Ectodermal cell (in vitro differentiated cells): ENCODE measurements at regions not wholly inside any gene's neighbourhood (a gene's known extent, or its start where the extent isn't known, plus 50 kb on each side); places are given as distances from the start of the nearest gene placed in this dataset.
"Not testable (repeated sequence)": the region's sequence is repeated elsewhere in the genome, so short reads cannot be mapped to it uniquely, and the experiment has no call there.

ENCODE experiments used
- H3K27ac ChIP-seq: 2 replicates; pipeline ENCODE4 v1.7.0; 2013; ENCODE audit warnings: mild to moderate bottlenecking, low read depth, low read length; ENCODE audit not compliant: insufficient read depth, poor library complexity, severe bottlenecking
- H3K27me3 ChIP-seq: 2 replicates; pipeline ENCODE4 v1.7.0; 2013; ENCODE audit warnings: mild to moderate bottlenecking, low read length; ENCODE audit not compliant: insufficient read depth, control insufficient read depth, poor library complexity, severe bottlenecking
- H3K36me3 ChIP-seq: one replicate; pipeline ENCODE4 v1.7.0; 2013; ENCODE audit warnings: low read length; ENCODE audit not compliant: control insufficient read depth, insufficient read depth
- H3K4me1 ChIP-seq: one replicate; pipeline ENCODE4 v1.7.0; 2013; ENCODE audit warnings: low read length; ENCODE audit not compliant: control insufficient read depth, insufficient read depth
- H3K4me3 ChIP-seq: 2 replicates; pipeline ENCODE4 v1.7.0; 2013; ENCODE audit warnings: low read depth, low read length, control low read depth; ENCODE audit not compliant: insufficient read depth
- H3K9me3 ChIP-seq: 2 replicates; pipeline ENCODE4 v1.7.0; 2013; ENCODE audit warnings: mild to moderate bottlenecking, low read length, moderate library complexity; ENCODE audit not compliant: control insufficient read depth
- WGBS, 2 experiments: methylation state at CpG; one replicate each; pipeline ENCODE4 v1.1.7; 2013; ENCODE audit warnings: missing lambda C conversion rate in 2 of 2; 5-methylcytosine and 5-hydroxymethylcytosine counted together

DNA sequence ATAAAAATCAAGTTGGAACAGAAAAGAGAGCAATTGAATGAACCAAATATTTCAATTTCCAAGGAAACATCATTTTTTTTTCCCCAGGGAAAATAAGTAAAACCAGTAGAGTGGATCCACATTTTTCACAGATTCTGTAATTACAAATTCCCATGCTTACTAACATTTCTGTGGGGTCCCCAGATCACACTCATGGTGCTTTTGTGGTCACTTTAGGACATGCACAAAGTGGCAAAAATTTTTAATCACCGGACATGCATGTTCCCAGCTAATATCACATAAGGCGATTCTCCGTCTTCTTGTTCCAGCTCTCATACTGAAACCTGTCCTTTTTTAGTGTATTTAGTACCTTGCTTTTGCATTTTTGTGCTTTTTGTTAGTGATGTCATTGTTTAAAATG lies 748.2 kb upstream of the SLITRK1 start:
- Histone ChIP-seq H3K36me3 (no peaks in the 10 kb centered on the region), H3K4me1 (no peaks in the 10 kb centered on the region), H3K27me3 (no peaks in the 10 kb centered on the region), H3K27ac (no peak overlapping the region), H3K4me3 (no peak overlapping the region), H3K9me3 (no peaks in the 10 kb centered on the region)
- 95 to 99% methylated on average over 3 of the region's 3 CpGs for WGBS, 2 experiments

DNA sequence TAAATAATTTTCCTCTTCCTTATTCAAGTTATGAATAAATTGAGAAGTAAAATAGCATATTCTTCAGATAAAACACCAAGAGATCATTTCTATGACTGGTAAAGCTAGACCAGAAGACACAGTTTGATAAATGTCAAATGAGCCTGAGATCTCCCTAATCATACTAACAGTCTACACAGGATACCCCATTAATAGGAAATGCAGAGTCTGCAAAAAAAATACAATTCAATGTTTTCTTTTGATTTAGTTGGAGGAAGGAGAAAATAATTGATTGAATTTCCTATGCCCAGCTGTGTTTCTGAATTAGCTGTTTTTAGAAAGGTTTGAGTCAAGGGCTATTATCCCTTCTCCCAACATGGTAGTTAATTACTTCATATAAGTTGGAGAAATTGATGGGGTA lies 734.6 kb upstream of the SLITRK1 start:
- Histone ChIP-seq H3K36me3 (no peaks in the 10 kb centered on the region), H3K9me3 (no peaks in the 10 kb centered on the region), H3K4me3 (no peak overlapping the region), H3K4me1 (no peaks in the 10 kb centered on the region), H3K27me3 (no peaks in the 10 kb centered on the region), H3K27ac (no peak overlapping the region)

DNA sequence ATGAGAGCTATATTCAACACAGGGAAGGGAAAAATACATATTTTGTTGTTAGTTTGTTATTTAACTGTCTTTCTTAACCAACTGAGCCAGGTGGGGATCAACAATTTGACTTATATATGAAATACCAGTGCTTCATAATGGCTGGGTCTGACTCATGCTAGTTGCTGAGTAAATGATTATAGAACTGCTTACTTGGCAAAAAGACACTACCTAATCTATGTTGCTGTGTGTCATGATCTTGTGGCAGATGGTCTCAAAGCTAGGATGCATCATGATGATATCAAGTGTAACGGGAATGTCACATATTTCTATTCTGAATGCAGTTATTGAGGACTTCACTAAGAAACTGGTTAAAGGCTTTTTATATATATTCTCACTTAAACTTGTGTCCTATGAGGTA lies 727.4 kb upstream of the SLITRK1 start:
- H3K27me3 ChIP-seq, result no peaks in the 10 kb centered on the region
- no peaks in the 10 kb centered on the region for H3K9me3 ChIP-seq
- no peak overlapping the region for H3K4me3 ChIP-seq
- H3K36me3 ChIP-seq, result no peaks in the 10 kb centered on the region
- H3K27ac ChIP-seq, result no peak overlapping the region
- H3K4me1 ChIP-seq, result no peaks in the 10 kb centered on the region
- WGBS, 2 experiments, result 88 to 100% methylated on average over 1 of the region's 1 CpG

DNA sequence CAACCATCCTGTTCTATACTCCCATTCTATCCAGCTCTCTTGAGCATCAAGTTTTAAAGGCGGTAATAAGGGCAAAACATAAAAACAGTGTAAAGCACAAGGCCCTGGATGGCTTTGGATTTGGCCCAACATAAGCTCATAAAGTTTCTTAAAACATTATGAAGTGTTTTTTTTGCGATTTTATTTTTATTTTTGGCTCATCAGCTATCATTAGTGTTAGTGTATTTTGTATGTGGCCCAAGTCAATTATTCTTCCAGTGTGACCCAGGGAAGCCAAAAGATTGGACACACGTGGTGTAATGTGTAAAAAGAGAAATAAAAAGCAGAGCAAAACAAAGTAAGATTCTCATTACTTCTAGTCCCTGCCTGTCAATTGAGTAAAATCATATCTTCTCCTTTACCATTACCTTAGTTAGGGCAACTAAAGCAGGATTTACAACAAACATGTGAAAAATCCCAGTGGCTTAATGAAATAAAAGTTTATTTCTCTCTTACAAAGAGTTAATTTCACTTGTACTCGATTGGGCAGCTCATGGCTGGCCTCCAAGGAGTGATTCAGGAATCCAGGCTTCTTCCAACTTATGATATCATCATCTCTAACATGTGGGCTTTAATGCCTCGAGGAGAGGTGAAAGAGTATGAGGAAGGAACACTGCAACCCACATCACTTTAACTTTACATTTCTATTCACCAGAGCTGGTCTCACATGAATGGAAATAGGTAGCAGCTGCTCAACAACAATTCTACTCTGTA lies 725.2 kb upstream of the SLITRK1 start:
- no peaks in the 10 kb centered on the region for H3K27me3 ChIP-seq
- WGBS, 2 experiments, result 88 to 100% methylated on average over 4 to 5 of the region's 5 CpGs
- H3K4me1 ChIP-seq, result no peaks in the 10 kb centered on the region
- no peak overlapping the region for H3K4me3 ChIP-seq
- H3K9me3 ChIP-seq, result no peaks in the 10 kb centered on the region
- no peak overlapping the region for H3K27ac ChIP-seq
- no peaks in the 10 kb centered on the region for H3K36me3 ChIP-seq

DNA sequence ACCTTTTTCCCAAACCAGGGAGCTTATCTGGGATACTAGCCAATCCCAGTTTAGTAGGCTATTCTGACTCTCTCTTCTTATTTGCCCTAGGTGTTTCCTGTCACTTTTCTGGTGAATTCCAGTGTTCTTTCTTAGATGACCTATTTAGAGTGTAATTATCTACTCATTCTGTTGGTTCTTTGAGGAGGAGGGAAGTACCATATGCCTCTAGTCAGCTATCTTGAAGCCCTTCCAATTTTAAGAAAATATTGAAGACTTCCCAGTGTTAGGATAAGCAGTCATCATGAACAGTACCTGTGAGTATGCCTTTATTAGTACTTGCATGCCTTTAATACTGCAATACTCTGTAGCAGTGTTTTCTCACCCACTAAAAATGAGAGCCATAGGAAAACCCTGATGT lies 724.3 kb upstream of the SLITRK1 start:
- Histone ChIP-seq H3K27ac (no peak overlapping the region), H3K27me3 (no peaks in the 10 kb centered on the region)

DNA sequence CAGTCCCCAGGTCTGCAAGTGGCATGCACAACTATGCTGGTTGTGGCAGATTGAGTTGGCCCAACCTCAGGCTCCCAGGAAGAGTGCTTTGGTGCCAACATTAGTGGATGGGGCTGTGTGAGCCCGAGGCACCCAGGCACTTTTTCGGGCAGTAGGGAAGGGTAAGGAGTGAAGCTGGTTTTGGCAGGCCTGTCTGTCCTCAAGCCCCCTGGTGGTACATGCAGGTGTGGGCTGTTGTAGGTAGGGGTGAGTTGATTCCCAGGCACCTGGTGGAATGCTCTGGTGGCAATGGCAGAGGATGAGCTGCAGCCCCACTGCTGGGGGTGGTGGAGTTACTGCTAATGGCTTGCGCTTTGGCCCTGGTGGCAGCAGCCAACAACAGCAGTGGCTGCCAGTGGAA lies 723.7 kb upstream of the SLITRK1 start:
- no peak overlapping the region for H3K4me3 ChIP-seq
- no peaks in the 10 kb centered on the region for H3K4me1 ChIP-seq
- 94% methylated on average over 3 of the region's 3 CpGs for WGBS, 2 experiments
- no peaks in the 10 kb centered on the region for H3K27me3 ChIP-seq
- no peak overlapping the region for H3K27ac ChIP-seq
- no peaks in the 10 kb centered on the region for H3K36me3 ChIP-seq
- no peaks in the 10 kb centered on the region for H3K9me3 ChIP-seq

More for the DNA sequence above, 724.3 kb upstream of the SLITRK1 start:
- Histone ChIP-seq H3K4me1 (no peaks in the 10 kb centered on the region), H3K9me3 (no peaks in the 10 kb centered on the region), H3K36me3 (no peaks in the 10 kb centered on the region), H3K4me3 (no peak overlapping the region)

DNA sequence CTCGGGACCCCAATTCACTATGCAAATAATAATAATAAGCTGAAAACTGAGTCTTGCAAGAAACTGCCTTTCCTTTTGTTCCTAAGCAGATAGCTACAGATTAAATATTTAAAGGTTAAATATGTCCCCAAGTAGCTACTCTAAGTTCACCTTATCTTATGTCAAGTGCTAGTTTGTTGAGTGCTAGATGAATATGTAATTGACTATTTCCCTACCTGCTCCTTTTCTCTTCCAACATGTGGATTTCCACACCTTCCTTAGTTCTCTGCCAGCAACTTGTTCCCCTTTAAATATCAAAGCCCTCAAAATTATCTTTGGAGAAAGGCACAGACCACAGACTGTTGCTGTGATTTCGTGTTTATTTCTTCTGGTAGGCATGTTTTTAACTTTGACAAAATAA lies 709.2 kb upstream of the SLITRK1 start:
- no peak overlapping the region for H3K27ac ChIP-seq
- H3K4me3 ChIP-seq, result no peak overlapping the region
- 57% methylated on average over 2 of the region's 2 CpGs; no CpG with 5 or more reads in 1 of the 2 experiments for WGBS, 2 experiments
- H3K36me3 ChIP-seq, result no peaks in the 10 kb centered on the region
- no peaks in the 10 kb centered on the region for H3K9me3 ChIP-seq
- H3K27me3 ChIP-seq, result no peaks in the 10 kb centered on the region
- no peaks in the 10 kb centered on the region for H3K4me1 ChIP-seq

DNA sequence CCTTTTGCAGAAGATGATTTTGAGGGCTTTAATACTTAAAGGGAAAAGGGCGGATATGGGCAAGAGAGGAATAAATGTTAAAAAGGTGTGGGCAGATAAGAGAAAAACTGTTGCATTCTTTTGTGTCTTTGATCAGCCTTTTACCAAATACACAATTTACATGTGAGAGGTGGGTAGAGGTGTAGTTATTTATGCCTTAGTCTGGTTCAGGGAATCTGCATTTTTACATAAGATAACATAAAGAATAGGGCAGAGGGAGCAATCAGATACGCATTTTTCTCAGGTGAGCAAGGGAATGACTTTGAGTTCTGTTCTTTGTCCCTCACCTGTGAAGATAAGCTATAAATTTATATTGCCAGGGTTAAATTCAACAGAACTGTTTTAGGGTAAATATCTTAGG lies 708.4 kb upstream of the SLITRK1 start:
- Histone ChIP-seq H3K9me3 (no peaks in the 10 kb centered on the region), H3K36me3 (no peaks in the 10 kb centered on the region), H3K4me3 (no peak overlapping the region), H3K27ac (no peak overlapping the region), H3K27me3 (no peaks in the 10 kb centered on the region), H3K4me1 (no peaks in the 10 kb centered on the region)
- 78 to 89% methylated on average over 2 of the region's 2 CpGs for WGBS, 2 experiments

DNA sequence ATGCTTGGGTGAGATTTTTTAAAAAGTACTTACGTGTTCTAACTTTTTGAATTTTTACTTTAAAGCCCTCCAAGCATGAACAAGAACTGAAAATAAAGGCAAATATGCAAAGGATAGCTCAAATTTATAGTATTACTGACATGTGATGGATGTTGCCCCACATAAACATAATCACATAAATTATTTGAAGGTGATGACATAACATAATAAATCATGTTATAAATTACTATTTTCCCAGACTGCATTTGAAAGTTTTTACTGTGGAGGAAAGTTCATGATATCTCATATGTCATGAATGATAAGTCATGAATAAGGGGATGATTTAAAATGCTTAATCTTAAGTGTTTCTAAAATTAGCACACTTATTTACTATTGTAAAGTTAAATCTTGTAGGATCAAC lies 705.7 kb upstream of the SLITRK1 start:
- H3K4me3 ChIP-seq, result no peak overlapping the region
- no peak overlapping the region for H3K27ac ChIP-seq
- H3K4me1 ChIP-seq, result peaks cover 5% of the 10 kb centered on the region
- WGBS, 2 experiments, result 73% methylated on average over 1 of the region's 1 CpG; no CpG with 5 or more reads in 1 of the 2 experiments
- no peaks in the 10 kb centered on the region for H3K9me3 ChIP-seq
- no peaks in the 10 kb centered on the region for H3K27me3 ChIP-seq
- H3K36me3 ChIP-seq, result no peaks in the 10 kb centered on the region

DNA sequence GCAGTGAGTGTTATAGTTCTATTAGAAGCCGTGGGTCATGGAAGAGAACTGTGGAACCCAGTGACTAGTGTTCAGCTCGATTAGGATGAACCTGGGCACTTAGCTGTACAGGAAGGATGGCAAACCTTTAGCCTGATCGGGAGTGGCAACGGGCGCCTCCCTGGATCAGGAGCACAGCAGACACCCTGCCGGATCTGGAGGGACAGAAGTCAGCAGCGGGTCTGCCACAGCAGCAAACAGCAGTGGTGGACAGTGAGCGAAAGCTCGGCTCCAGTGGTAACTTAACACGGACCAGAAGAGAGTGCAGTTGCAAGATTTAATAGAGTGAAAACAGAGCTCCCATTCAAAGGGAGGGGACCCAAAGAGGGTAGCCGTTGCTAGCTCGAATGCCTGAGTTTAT lies 697.6 kb upstream of the SLITRK1 start:
- not testable (repeated sequence) for H3K36me3 ChIP-seq, H3K9me3 ChIP-seq, H3K4me3 ChIP-seq, H3K27me3 ChIP-seq, H3K27ac ChIP-seq, H3K4me1 ChIP-seq
- WGBS, 2 experiments, result 94 to 95% methylated on average over 12 of the region's 12 CpGs

DNA sequence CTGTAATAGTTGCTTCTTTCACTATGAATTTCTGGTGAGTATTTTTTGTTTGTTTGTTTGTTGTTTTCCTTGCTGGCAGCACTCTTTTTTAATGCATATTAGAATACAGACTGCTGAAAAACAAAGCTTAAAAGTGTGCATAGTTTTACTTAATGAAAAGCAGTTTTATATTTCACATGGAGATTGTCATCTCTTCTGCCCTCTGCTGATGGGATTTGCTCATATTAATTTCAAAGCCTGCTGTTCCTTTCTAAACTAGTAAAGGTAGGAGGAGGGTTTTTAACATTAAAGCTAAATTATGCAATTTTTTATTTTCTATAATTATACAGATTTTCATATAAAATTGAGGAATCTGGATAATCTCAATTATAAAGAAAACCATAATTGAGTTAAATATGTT lies 692.6 kb upstream of the SLITRK1 start:
- Histone ChIP-seq H3K36me3 (no peaks in the 10 kb centered on the region), H3K4me1 (no peaks in the 10 kb centered on the region), H3K27ac (no peak overlapping the region), H3K9me3 (no peaks in the 10 kb centered on the region), H3K27me3 (no peaks in the 10 kb centered on the region), H3K4me3 (no peak overlapping the region)
